T-helper 1 cell treated with Interleukin-12 subunit alpha and Interleukin-12 subunit beta and Interleukin-4 antibody, amounts not matched to agents 30 μg/mL and 1 μg/mL, for 36 hours (primary cell): ENCODE measurements at regions not wholly inside any gene's neighbourhood (a gene's known extent, or its start where the extent isn't known, plus 50 kb on each side); places are given as distances from the start of the nearest gene placed in this dataset.
"Not testable (repeated sequence)": the region's sequence is repeated elsewhere in the genome, so short reads cannot be mapped to it uniquely, and the experiment has no call there.

ENCODE experiments used
- H3K27ac Mint-ChIP-seq: one replicate; pipeline ENCODE4 v1.8.0; 2021; ENCODE audit warnings: mild to moderate bottlenecking, mixed read lengths
- H3K27me3 Mint-ChIP-seq: one replicate; pipeline ENCODE4 v1.8.0; 2021; ENCODE audit warnings: low read depth, mixed read lengths
- H3K36me3 Mint-ChIP-seq: one replicate; pipeline ENCODE4 v1.8.0; 2021; ENCODE audit warnings: low read depth, mixed read lengths
- H3K4me1 Mint-ChIP-seq: one replicate; pipeline ENCODE4 v1.8.0; 2021; ENCODE audit warnings: low read depth, mixed read lengths
- H3K4me3 Mint-ChIP-seq: one replicate; pipeline ENCODE4 v1.8.0; 2021; ENCODE audit warnings: mild to moderate bottlenecking, moderate library complexity, mixed read lengths
- H3K9me3 Mint-ChIP-seq: one replicate; pipeline ENCODE4 v1.8.0; 2021; ENCODE audit warnings: mixed read lengths

GRCh38 chr21:28387220-28387619 is 605.5 kb downstream of the LTN1 start:
- Mint-ChIP-seq H3K9me3 (no peaks in the 10 kb centered on the region), H3K27ac (no peak overlapping the region), H3K4me1 (no peaks in the 10 kb centered on the region), H3K36me3 (no peaks in the 10 kb centered on the region), H3K27me3 (no peaks in the 10 kb centered on the region), H3K4me3 (no peak overlapping the region)

GRCh38 chr21:28385845-28386244 is 606.8 kb downstream of the LTN1 start:
- Mint-ChIP-seq H3K4me3 (no peak overlapping the region), H3K36me3 (no peaks in the 10 kb centered on the region), H3K27me3 (no peaks in the 10 kb centered on the region), H3K4me1 (no peaks in the 10 kb centered on the region), H3K27ac (no peak overlapping the region), H3K9me3 (no peaks in the 10 kb centered on the region)

- not testable (repeated sequence) for H3K4me1 Mint-ChIP-seq, H3K27me3 Mint-ChIP-seq, H3K9me3 Mint-ChIP-seq, H3K27ac Mint-ChIP-seq, H3K36me3 Mint-ChIP-seq, H3K4me3 Mint-ChIP-seq
Measured at GRCh38 chr21:28381000-28381745, 611.5 kb downstream of the LTN1 start.

- Mint-ChIP-seq H3K4me1 (no peaks in the 10 kb centered on the region), H3K27ac (no peak overlapping the region), H3K36me3 (no peaks in the 10 kb centered on the region), H3K9me3 (no peaks in the 10 kb centered on the region), H3K27me3 (no peaks in the 10 kb centered on the region), H3K4me3 (no peak overlapping the region)
Measured at GRCh38 chr21:28380241-28380640, 612.4 kb downstream of the LTN1 start.

- Mint-ChIP-seq H3K27ac (no peak overlapping the region), H3K36me3 (no peaks in the 10 kb centered on the region), H3K27me3 (no peaks in the 10 kb centered on the region), H3K4me3 (no peak overlapping the region), H3K9me3 (no peaks in the 10 kb centered on the region), H3K4me1 (no peaks in the 10 kb centered on the region)
Measured at GRCh38 chr21:28378026-28378425, 614.7 kb downstream of the LTN1 start.

- Mint-ChIP-seq H3K9me3 (peaks cover 2% of the 10 kb centered on the region), H3K4me1 (no peaks in the 10 kb centered on the region), H3K4me3 (no peak overlapping the region), H3K27ac (no peak overlapping the region), H3K27me3 (no peaks in the 10 kb centered on the region), H3K36me3 (no peaks in the 10 kb centered on the region)
Measured at GRCh38 chr21:28375708-28376385, 616.8 kb downstream of the LTN1 start.

- H3K4me3 Mint-ChIP-seq: no peak overlapping the region
- no peaks in the 10 kb centered on the region for H3K4me1 Mint-ChIP-seq
- H3K36me3 Mint-ChIP-seq: no peaks in the 10 kb centered on the region
- H3K27me3 Mint-ChIP-seq: no peaks in the 10 kb centered on the region
- peaks cover 2% of the 10 kb centered on the region for H3K9me3 Mint-ChIP-seq
- H3K27ac Mint-ChIP-seq: no peak overlapping the region
Measured at GRCh38 chr21:28374881-28375280, 617.8 kb downstream of the LTN1 start.

- Mint-ChIP-seq H3K36me3 (no peaks in the 10 kb centered on the region), H3K9me3 (peaks cover 2% of the 10 kb centered on the region), H3K4me1 (no peaks in the 10 kb centered on the region), H3K27ac (no peak overlapping the region), H3K4me3 (no peak overlapping the region), H3K27me3 (no peaks in the 10 kb centered on the region)
Measured at GRCh38 chr21:28371713-28372112, 621.0 kb downstream of the LTN1 start.

GRCh38 chr21:28359300-28359699 is 633.4 kb downstream of the LTN1 start:
- Mint-ChIP-seq H3K4me1 (no peaks in the 10 kb centered on the region), H3K27ac (no peak overlapping the region), H3K36me3 (no peaks in the 10 kb centered on the region), H3K9me3 (no peaks in the 10 kb centered on the region), H3K4me3 (no peak overlapping the region), H3K27me3 (no peaks in the 10 kb centered on the region)

GRCh38 chr21:28358702-28359101 is 634.0 kb downstream of the LTN1 start:
- no peak overlapping the region for H3K4me3 Mint-ChIP-seq
- no peak overlapping the region for H3K27ac Mint-ChIP-seq
- H3K27me3 Mint-ChIP-seq: no peaks in the 10 kb centered on the region
- H3K9me3 Mint-ChIP-seq: no peaks in the 10 kb centered on the region
- no peaks in the 10 kb centered on the region for H3K4me1 Mint-ChIP-seq
- H3K36me3 Mint-ChIP-seq: no peaks in the 10 kb centered on the region

GRCh38 chr21:28358170-28358569 is 634.5 kb downstream of the LTN1 start:
- H3K4me3 Mint-ChIP-seq: no peak overlapping the region
- no peaks in the 10 kb centered on the region for H3K27me3 Mint-ChIP-seq
- no peak overlapping the region for H3K27ac Mint-ChIP-seq
- no peaks in the 10 kb centered on the region for H3K9me3 Mint-ChIP-seq
- no peaks in the 10 kb centered on the region for H3K36me3 Mint-ChIP-seq
- no peaks in the 10 kb centered on the region for H3K4me1 Mint-ChIP-seq

- no peaks in the 10 kb centered on the region for H3K36me3 Mint-ChIP-seq
- no peaks in the 10 kb centered on the region for H3K9me3 Mint-ChIP-seq
- H3K4me1 Mint-ChIP-seq: no peaks in the 10 kb centered on the region
- no peaks in the 10 kb centered on the region for H3K27me3 Mint-ChIP-seq
- no peak overlapping the region for H3K27ac Mint-ChIP-seq
- no peak overlapping the region for H3K4me3 Mint-ChIP-seq
Measured at GRCh38 chr21:28357743-28358142, 634.9 kb downstream of the LTN1 start.

- H3K27me3 Mint-ChIP-seq: no peaks in the 10 kb centered on the region
- no peaks in the 10 kb centered on the region for H3K36me3 Mint-ChIP-seq
- H3K4me3 Mint-ChIP-seq: no peak overlapping the region
- H3K4me1 Mint-ChIP-seq: no peaks in the 10 kb centered on the region
- H3K27ac Mint-ChIP-seq: no peak overlapping the region
- H3K9me3 Mint-ChIP-seq: no peaks in the 10 kb centered on the region
Measured at GRCh38 chr21:28356422-28356821, 636.3 kb downstream of the LTN1 start.

- Mint-ChIP-seq H3K4me1 (no peaks in the 10 kb centered on the region), H3K4me3 (no peak overlapping the region), H3K27me3 (no peaks in the 10 kb centered on the region), H3K27ac (no peak overlapping the region), H3K36me3 (no peaks in the 10 kb centered on the region), H3K9me3 (no peaks in the 10 kb centered on the region)
Measured at GRCh38 chr21:28345934-28346333, 646.7 kb downstream of the LTN1 start.

- H3K27ac Mint-ChIP-seq: no peak overlapping the region
- H3K4me1 Mint-ChIP-seq: no peaks in the 10 kb centered on the region
Measured at GRCh38 chr21:28344985-28345384, 647.7 kb downstream of the LTN1 start.

More at GRCh38 chr21:28344985-28345384, 647.7 kb downstream of the LTN1 start:
- no peaks in the 10 kb centered on the region for H3K27me3 Mint-ChIP-seq
- H3K36me3 Mint-ChIP-seq: no peaks in the 10 kb centered on the region
- no peaks in the 10 kb centered on the region for H3K9me3 Mint-ChIP-seq
- no peak overlapping the region for H3K4me3 Mint-ChIP-seq
